ENCODE measurements at regions not wholly inside any gene's neighbourhood (a gene's known extent, or its start where the extent isn't known, plus 50 kb on each side); places are given as distances from the start of the nearest gene placed in this dataset.

- DNase-seq (no peak), FAIRE-seq (no peak), ATAC-seq (no peak)
- Histone ChIP-seq H3K36me3 (no peaks in the 10 kb centered on the region), H3K27ac (no peak overlapping the region), H3K27me3 (no peaks in the 10 kb centered on the region), H3K4me1 (no peaks in the 10 kb centered on the region), H3K9me3 (no peaks in the 10 kb centered on the region), H3K4me3 (no peak overlapping the region)
- intact Hi-C loops (cut with DNase I), result no loop called here
- no peak for TF ChIP-seq CTCF (IDR thresholded peaks at IDR 0.05)
- 16 to 22% methylated on average over 3 of the region's 3 CpGs for WGBS, 2 donors
Observed at GRCh38 chr5:92492908-92493307, 1088.1 kb downstream of the NR2F1-AS1 start.

- no peaks in the 10 kb centered on the region for H3K27me3 ChIP-seq
- intact Hi-C loops (cut with DNase I), result no loop called here
- no peaks in the 10 kb centered on the region for H3K9me3 ChIP-seq
- no peak for ATAC-seq
- no peaks in the 10 kb centered on the region for H3K36me3 ChIP-seq
- no peaks in the 10 kb centered on the region for H3K4me1 ChIP-seq
- no peak overlapping the region for H3K4me3 ChIP-seq
- H3K27ac ChIP-seq, result no peak overlapping the region
- no peak for TF ChIP-seq CTCF (IDR thresholded peaks at IDR 0.05)
- no peak for FAIRE-seq
- DNase-seq, result no peak
Observed at GRCh38 chr5:92484484-92484883, 1096.5 kb downstream of the NR2F1-AS1 start.

GRCh38 chr5:92472981-92473566 is 1090.0 kb upstream of the ARRDC3 start:
- no peak overlapping the region for H3K4me3 ChIP-seq
- FAIRE-seq, result no peak
- no peak overlapping the region for H3K27ac ChIP-seq
- no peak for ATAC-seq
- H3K36me3 ChIP-seq, result no peaks in the 10 kb centered on the region
- no peaks in the 10 kb centered on the region for H3K4me1 ChIP-seq
- H3K27me3 ChIP-seq, result no peaks in the 10 kb centered on the region
- no peak for DNase-seq
- no peaks in the 10 kb centered on the region for H3K9me3 ChIP-seq
- intact Hi-C loops (cut with DNase I), result no loop called here
- no peak for TF ChIP-seq CTCF (IDR thresholded peaks at IDR 0.05)
- WGBS, 2 donors, result 21 to 30% methylated on average over 1 of the region's 1 CpG

GRCh38 chr5:92471861-92472260 is 1088.7 kb upstream of the ARRDC3 start:
- no peaks in the 10 kb centered on the region for H3K9me3 ChIP-seq
- intact Hi-C loops (cut with DNase I), result no loop called here
- FAIRE-seq (no peak), ATAC-seq (no peak), DNase-seq (no peak)
- H3K4me1 ChIP-seq, result no peaks in the 10 kb centered on the region
- no peaks in the 10 kb centered on the region for H3K36me3 ChIP-seq
- no peak overlapping the region for H3K4me3 ChIP-seq
- 59 to 75% methylated on average over 2 of the region's 2 CpGs for WGBS, 2 donors
- TF ChIP-seq CTCF (IDR thresholded peaks at IDR 0.05), result no peak
- H3K27ac ChIP-seq, result no peak overlapping the region
- H3K27me3 ChIP-seq, result no peaks in the 10 kb centered on the region

GRCh38 chr5:92470770-92471169 is 1087.7 kb upstream of the ARRDC3 start:
- Histone ChIP-seq H3K4me3 (no peak overlapping the region), H3K4me1 (no peaks in the 10 kb centered on the region), H3K27me3 (no peaks in the 10 kb centered on the region), H3K9me3 (no peaks in the 10 kb centered on the region), H3K36me3 (no peaks in the 10 kb centered on the region), H3K27ac (no peak overlapping the region)
- intact Hi-C loops (cut with DNase I), result no loop called here
- no peak for TF ChIP-seq CTCF (IDR thresholded peaks at IDR 0.05)
- ATAC-seq (no peak), FAIRE-seq (no peak), DNase-seq (no peak)
